Hematopoietic multipotent progenitor cell treated with erythropoietin and hydrocortisone succinate and interleukin-3 and kit ligand, for 15 days (in vitro differentiated cells): ENCODE measurements at regions not wholly inside any gene's neighbourhood (a gene's known extent, or its start where the extent isn't known, plus 50 kb on each side); places are given as distances from the start of the nearest gene placed in this dataset.

Source experiments
- DNase-seq: peaks from one replicate; pipeline ENCODE4 v3.0.0-alpha.2; 2015; ENCODE audit warnings: low spot score

GRCh38 chr2:151032741-151033191 lies 228.9 kb downstream of the RBM43 start:
- no peak for DNase-seq

GRCh38 chr2:151030663-151031230 lies 230.9 kb downstream of the RBM43 start:
- no peak for DNase-seq

GRCh38 chr2:151029406-151030157 lies 232.1 kb downstream of the RBM43 start:
- no peak for DNase-seq

- DNase-seq: no peak
These were observed 232.9 kb downstream of the RBM43 start for GRCh38 chr2:151028691-151029176.

GRCh38 chr2:151027151-151027550 lies 234.5 kb downstream of the RBM43 start:
- DNase-seq: no peak

- no peak for DNase-seq
These were observed 235.8 kb downstream of the RBM43 start for GRCh38 chr2:151025816-151026215.

GRCh38 chr2:151024696-151025251 lies 236.9 kb downstream of the RBM43 start:
- no peak for DNase-seq

- no peak for DNase-seq
These were observed 239.8 kb downstream of the RBM43 start for GRCh38 chr2:151021747-151022452.

- no peak for DNase-seq
These were observed 241.3 kb downstream of the RBM43 start for GRCh38 chr2:151020411-151020810.

- no peak for DNase-seq
These were observed 252.1 kb downstream of the RBM43 start for GRCh38 chr2:151009437-151010175.

- DNase-seq: no peak
These were observed 254.3 kb downstream of the RBM43 start for GRCh38 chr2:151007365-151007764.

GRCh38 chr2:151002959-151003600 lies 258.6 kb downstream of the RBM43 start:
- DNase-seq: no peak

GRCh38 chr2:150997702-150998440 lies 263.8 kb downstream of the RBM43 start:
- no peak for DNase-seq

GRCh38 chr2:150997066-150997465 lies 264.6 kb downstream of the RBM43 start:
- no peak for DNase-seq

GRCh38 chr2:150994076-150994475 lies 267.6 kb downstream of the RBM43 start:
- no peak for DNase-seq

- no peak for DNase-seq
These were observed 271.7 kb downstream of the RBM43 start for GRCh38 chr2:150989969-150990368.

- no peak for DNase-seq
These were observed 275.9 kb downstream of the RBM43 start for GRCh38 chr2:150985741-150986140.

GRCh38 chr2:150983314-150983897 lies 278.3 kb downstream of the RBM43 start:
- DNase-seq: no peak

GRCh38 chr2:150981826-150982225 lies 279.8 kb downstream of the RBM43 start:
- DNase-seq: no peak

GRCh38 chr2:150978053-150978452 lies 283.6 kb downstream of the RBM43 start:
- DNase-seq: no peak
